Medulla oblongata (tissue), 1 donor: ENCODE measurements at regions not wholly inside any gene's neighbourhood (a gene's known extent, or its start where the extent isn't known, plus 50 kb on each side); places are given as distances from the start of the nearest gene placed in this dataset.
"Not testable (repeated sequence)": the region's sequence is repeated elsewhere in the genome, so short reads cannot be mapped to it uniquely, and the experiment has no call there.

Experiments used
- DNase-seq: peaks from one replicate; pipeline ENCODE4 v3.0.0-alpha.2; 2015; ENCODE audit errors: extremely low spot score

- no peak for DNase-seq
Measured at GRCh38 chr5:104353371-104353770, 790.8 kb upstream of the NUDT12 start.

- no peak for DNase-seq
Measured at GRCh38 chr5:104352954-104353353, 790.4 kb upstream of the NUDT12 start.

DNA sequence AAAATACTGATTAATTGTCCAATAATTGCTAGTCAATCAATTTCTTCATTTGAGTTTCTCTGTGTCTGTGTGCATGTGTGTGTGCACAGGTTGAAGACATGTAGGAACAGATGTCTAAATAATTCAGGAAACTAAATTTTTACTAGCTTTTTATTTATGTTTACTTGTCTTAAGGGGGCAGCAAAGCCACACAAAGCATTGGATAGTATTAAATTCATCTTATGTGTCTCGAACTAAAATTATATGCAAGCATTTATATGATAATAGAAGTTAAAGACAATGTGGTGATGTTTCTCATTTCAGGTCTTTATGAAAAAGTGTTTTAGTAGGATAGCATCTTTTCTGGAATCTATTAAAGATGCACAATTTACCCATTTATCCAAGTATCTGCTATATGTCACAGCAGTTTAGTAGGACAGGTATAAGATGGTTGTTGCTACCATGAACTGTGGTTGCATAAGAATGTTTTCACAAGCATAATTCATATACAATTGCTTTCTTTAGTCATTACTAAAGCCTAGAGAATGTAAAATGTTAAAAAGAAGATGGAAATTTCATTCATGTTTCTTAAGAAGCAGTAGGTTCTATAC, 784.6 kb upstream of the NUDT12 start:
- DNase-seq: peak; percentile 16

- DNase-seq: no peak
Measured at GRCh38 chr5:104345222-104346016, 782.8 kb upstream of the NUDT12 start.

GRCh38 chr5:104344809-104345208, 782.2 kb upstream of the NUDT12 start:
- DNase-seq: no peak

DNA sequence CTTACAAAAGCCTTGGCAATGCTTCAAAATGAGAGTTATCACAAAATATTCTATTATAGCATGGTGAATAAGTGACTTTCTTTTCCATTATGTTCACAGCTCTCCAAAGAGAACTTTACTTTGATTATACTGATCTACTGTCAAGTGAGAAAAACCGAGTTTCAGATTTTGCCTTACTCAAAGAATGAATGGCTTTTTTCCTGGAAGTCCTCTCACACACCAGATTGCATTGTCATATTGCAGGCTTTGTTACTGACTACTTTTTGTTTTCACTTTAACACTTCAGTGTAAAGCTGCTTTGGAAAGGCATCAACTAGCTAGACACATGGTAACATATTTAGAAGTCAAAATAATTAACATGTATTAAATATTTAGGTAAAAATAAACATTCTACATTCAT, 765.2 kb upstream of the NUDT12 start:
- DNase-seq: no peak

GRCh38 chr5:104326966-104327365, 764.4 kb upstream of the NUDT12 start:
- DNase-seq: no peak

GRCh38 chr5:104325356-104325755, 762.8 kb upstream of the NUDT12 start:
- DNase-seq: no peak

DNA sequence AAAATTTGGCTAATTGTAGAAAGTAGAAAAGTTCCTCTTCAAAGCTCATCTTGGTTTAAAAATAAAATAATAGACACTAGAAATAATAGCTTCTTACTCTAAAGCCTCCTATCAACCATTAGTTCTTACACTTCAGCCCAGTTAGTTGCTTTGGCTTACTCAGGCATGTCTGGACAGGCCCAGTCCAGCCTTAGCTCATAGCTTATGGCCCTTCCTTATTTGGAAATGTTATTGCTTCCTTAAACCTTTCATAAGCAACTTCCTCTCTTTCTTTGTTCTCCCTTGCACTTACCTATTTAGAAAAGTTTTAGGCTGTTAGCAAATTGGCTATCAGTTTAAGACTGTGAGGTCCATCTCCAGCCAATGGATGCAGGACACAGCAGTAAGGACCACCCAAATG, 754.1 kb upstream of the NUDT12 start:
- DNase-seq: not testable (repeated sequence)

GRCh38 chr5:104312481-104312880, 749.9 kb upstream of the NUDT12 start:
- DNase-seq: no peak

GRCh38 chr5:104305602-104306001, 743.0 kb upstream of the NUDT12 start:
- DNase-seq: no peak

DNA sequence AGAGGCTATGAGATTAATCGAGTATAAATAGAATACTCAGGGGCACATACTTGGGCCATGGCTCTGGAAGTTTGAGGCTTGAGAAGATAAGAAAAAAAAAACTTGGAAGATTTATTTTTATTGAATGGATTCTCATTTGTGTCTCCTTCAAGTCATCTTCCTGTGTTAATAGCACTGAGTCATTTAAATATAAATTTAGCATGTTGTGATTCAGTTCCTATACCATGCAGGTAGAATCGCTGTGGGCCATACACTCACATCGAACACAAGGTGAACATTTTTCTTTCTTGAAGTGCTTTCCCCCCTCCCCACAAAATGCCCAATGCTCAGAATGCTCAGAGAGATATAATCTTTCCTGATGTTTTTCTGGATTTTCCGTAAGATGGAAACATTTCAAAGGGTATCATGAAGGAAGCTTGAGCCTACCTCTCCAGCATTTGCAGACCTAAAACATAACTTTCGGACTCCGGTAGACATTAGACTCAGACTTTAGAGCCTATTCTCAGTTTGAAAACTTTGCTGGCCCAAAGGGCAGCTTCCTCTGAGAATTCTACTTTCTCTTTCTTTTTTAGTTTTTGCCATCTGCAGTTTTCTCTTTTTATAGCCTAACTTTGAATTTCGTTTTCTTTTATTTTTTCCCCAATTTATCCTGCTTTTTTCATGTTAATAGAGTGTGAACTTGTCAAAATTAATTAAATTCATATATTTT, 737.6 kb upstream of the NUDT12 start:
- DNase-seq: no peak

- no peak for DNase-seq
Measured at GRCh38 chr5:104298518-104298917, 735.9 kb upstream of the NUDT12 start.

GRCh38 chr5:104297076-104297475, 734.5 kb upstream of the NUDT12 start:
- DNase-seq: no peak

GRCh38 chr5:104295991-104296390, 733.4 kb upstream of the NUDT12 start:
- no peak for DNase-seq

DNA sequence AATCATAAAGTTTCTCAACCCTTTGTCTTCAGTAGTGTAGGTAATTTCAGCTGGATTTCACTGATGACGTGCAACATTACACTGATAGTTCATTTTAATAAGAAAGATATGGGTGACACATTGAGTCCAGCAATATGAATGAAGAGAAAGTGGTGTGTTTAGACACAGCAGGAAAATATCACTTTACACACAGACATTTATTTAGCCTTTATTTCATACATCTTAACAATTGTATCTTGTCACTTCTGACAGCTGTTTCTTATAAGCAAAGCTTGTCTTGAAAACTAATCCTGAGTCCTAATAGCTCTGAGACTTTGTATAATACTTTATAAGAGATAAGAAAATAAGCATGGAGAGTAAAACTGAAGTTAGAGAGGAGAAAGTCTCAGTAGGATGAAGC, 720.5 kb upstream of the NUDT12 start:
- DNase-seq: no peak

DNA sequence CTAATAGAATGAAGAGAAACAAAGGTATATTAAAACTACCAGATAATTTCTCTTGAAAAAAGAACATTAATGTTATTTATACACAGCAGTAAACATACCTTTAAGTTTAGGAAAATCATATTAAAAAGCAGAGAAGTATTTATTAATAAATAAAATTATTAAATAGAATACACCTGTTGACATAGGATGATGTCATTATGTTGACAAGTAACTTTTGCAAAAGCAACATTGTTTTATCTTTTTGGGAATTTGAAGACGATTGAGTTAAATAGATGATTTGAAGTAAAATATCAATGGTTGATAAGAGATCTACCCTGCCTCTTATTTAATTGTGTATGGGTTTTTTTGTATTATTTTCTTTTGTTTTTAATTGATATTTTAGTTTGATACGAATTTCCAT, 711.1 kb upstream of the NUDT12 start:
- DNase-seq: no peak

DNA sequence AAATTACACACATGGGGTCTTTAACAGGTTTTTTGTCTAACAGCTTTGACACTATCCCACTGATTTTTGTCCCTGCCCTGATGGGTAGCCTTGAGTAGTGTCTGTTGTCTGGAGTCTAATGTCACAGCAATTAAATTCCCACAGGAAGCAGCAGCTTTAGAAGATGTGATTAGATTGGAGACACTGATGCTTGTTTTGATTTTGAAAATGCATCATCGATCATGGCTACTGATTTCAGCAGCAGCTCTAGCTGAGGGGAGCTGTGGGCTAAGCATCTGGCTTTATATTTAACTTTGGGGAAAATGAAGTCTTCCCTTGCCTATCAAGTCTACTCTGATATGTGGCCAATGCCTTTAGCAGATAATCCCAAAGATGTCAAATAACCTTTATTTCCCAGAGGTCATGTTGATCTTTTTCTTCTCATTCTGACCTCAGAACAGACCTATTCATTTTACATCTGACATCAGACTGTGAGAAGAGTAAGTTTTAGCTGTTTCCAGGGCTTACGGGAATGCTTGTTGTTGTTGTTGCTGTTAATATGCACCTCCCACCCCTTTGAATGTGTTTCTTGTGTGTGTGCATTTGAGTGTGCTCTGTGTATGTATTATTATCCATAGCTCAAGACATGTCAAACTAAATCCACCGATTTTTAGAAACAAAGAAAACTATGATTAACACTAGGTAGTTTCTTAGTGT, 704.9 kb upstream of the NUDT12 start:
- no peak for DNase-seq

DNA sequence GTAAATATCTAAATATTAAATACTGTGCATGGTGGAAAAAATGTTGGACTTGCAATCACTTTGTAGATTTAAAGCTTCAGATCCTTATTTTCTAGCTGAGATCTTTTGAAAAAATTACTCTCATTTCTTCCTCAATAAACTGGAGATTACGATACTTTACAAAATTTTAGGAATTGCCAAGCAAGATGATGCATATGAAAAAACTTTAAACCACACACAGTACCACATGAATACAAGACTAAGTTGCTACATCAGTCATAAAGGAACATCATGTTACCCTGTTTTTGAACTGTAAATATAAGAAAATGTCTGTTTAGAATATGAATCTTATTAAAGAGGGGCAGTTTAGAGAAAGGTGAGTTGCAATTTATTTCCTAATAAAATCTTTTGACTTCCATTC, 703.6 kb upstream of the NUDT12 start:
- no peak for DNase-seq

DNA sequence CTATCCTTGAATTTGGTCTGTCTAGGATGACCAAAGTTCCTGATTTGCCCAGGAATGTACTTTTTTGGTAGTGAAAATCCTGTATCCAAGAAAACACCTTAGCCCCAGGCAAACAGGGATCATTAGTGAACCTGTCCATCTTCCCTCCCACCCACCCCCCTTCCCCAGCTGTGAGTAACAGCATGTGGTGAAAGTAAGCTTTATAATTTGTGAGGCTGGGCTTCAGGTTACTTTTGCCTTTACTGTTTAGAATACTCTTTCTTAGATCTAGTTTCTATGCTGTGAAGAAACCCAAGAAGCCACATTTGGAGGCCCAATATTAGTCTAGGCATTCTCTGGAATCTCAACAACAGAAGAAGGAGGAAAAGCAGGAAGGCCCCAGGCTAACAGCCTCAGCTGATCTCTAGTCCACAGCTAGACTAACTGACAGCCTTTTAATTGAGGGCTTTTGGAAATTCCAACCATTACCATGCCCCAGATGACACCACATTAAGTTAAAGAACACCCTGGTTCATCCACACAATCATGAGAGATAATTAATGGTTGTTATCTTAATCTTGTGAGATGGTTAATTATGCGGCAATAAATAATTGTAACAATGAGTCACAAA, 703.0 kb upstream of the NUDT12 start:
- no peak for DNase-seq

DNA sequence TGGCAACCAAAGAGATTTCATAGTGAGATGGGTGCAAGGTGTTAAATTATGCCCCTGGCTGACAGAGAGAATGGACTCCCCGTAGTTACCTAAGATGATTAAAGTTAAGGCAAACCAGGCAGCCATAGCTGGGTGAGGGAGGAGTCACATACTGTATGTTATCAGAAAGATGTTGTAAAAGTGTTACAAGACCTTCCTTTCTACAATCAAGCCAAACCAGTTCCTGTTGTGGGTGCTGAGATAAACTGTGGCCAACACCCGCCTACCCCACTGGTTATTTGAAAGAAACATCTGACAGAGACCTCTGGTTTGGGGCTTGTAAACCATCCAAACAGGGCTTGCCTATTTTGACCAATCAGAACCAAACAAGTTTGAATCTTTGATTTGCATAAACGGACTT, 684.7 kb upstream of the NUDT12 start:
- DNase-seq: no peak

GRCh38 chr5:104241046-104241445, 678.5 kb upstream of the NUDT12 start:
- peak; percentile 45 for DNase-seq
